A549 (cell line): ENCODE measurements at regions not wholly inside any gene's neighbourhood (a gene's known extent, or its start where the extent isn't known, plus 50 kb on each side); places are given as distances from the start of the nearest gene placed in this dataset.

Experiments used
- ATAC-seq, 2 experiments: fragments of 200-7000 bp in 1 of 2; fragments of >200 bp in 1 of 2; cut with Nextera tagmentation in 1 of 2; cut with Tn5 transposase in 1 of 2; 3 replicates each; pipeline versions ENCODE4 v1.8.0 to v1.9.1; 2018 to 2020; ENCODE audit warnings: mild to moderate bottlenecking in 1 of 2, moderate library complexity in 1 of 2
- CTCF ChIA-PET: fragments of 300-600 bp; sonication (Branson Sonifier 250); formaldehyde crosslinking; extraction: SDS; loops from one replicate; lab custom pipeline; 2021; ENCODE audit warnings: antibody characterized with exemption, inconsistent platforms; lab: Yijun Ruan, JAX
- POLR2A ChIA-PET: fragments of 350-600 bp; formaldehyde crosslinking; extraction: SDS; loops from one replicate; lab custom pipeline; 2021; ENCODE audit warnings: antibody characterized with exemption, inconsistent platforms; lab: Yijun Ruan, JAX
- DNase-seq, 2 experiments: peaks; one replicate each; pipeline versions ENCODE4 v3.0.0 to v3.0.0-alpha.2; 2011 to 2016; ENCODE audit warnings: low read depth in 1 of 2, low spot score in 1 of 2
- FAIRE-seq: peaks from 2 replicates; lab custom pipeline; 2011; peaks lifted over from hg19 to GRCh38; lab: Jason Lieb, UNC
- H3K27ac ChIP-seq, 2 experiments: fragments of >200 bp; sonication (Bioruptor Twin); formaldehyde crosslinking; 3 replicates each; pipeline ENCODE4 v1.5.1; 2016 to 2017
- H3K4me1 ChIP-seq: fragments of >200 bp; sonication (Bioruptor Twin); formaldehyde crosslinking; 3 replicates; pipeline ENCODE4 v1.6.1; 2016
- H3K4me2 ChIP-seq: fragments of >200 bp; sonication (Bioruptor Twin); formaldehyde crosslinking; 3 replicates; pipeline ENCODE4 v1.6.1; 2016
- H3K4me3 ChIP-seq: fragments of >200 bp; sonication (Bioruptor Twin); formaldehyde crosslinking; 3 replicates; pipeline ENCODE4 v1.5.1; 2016
- H3K9me3 ChIP-seq: fragments of >200 bp; sonication (Bioruptor Twin); formaldehyde crosslinking; 3 replicates; pipeline ENCODE4 v1.6.1; 2016
- CBX2 ChIP-seq: fragments of 200-600 bp; sonication (generic); IDR thresholded peaks from 2 replicates; pipeline ENCODE4 v1.6.1; 2016; ENCODE audit warnings: low read depth, mild to moderate bottlenecking, borderline replicate concordance
- CHD2 ChIP-seq: fragments of 150-350 bp; IDR thresholded peaks from 2 replicates; pipeline ENCODE4 v1.6.1; 2014; ENCODE audit warnings: low read length; ENCODE audit not compliant: partially characterized antibody
- CHD4 ChIP-seq: fragments of 200-600 bp; sonication (generic); IDR thresholded peaks from 2 replicates; pipeline ENCODE4 v1.6.1; 2016; ENCODE audit warnings: antibody characterized with exemption, mild to moderate bottlenecking, borderline replicate concordance
- CTCF ChIP-seq: fragments of >200 bp; sonication (Bioruptor Twin); formaldehyde crosslinking; IDR thresholded peaks from 3 replicates; pipeline ENCODE4 v1.5.1; 2016
- FOSL2 ChIP-seq, 2 experiments: fragments of 450-650 bp in 1 of 2; fragments of >200 bp in 1 of 2; sonication (Bioruptor Twin) in 1 of 2; formaldehyde crosslinking; IDR thresholded peaks; 2 replicates each; pipeline versions ENCODE4 v1.5.0 to v1.6.1; 2016 to 2020; ENCODE audit warnings: mild to moderate bottlenecking in 1 of 2, moderate library complexity in 1 of 2
- HDAC2 ChIP-seq: fragments of 200-600 bp; sonication (generic); IDR thresholded peaks from 2 replicates; pipeline ENCODE4 v1.6.1; 2016
- HEYL ChIP-seq: fragments of 250-450 bp; sonication (Bioruptor Pico); IDR thresholded peaks from 2 replicates; pipeline ENCODE4 v1.8.0; 2021; ENCODE audit warnings: mild to moderate bottlenecking, moderate library complexity
- HMGXB4 ChIP-seq: fragments of 250-450 bp; sonication (Bioruptor Pico); IDR thresholded peaks from 2 replicates; pipeline ENCODE4 v1.5.0; 2021; ENCODE audit warnings: mild to moderate bottlenecking, moderate library complexity, borderline replicate concordance
- HOXB13 ChIP-seq: fragments of 250-450 bp; sonication (Bioruptor Pico); IDR thresholded peaks from 2 replicates; pipeline ENCODE4 v1.5.0; 2020; ENCODE audit warnings: low read depth, mild to moderate bottlenecking, moderate library complexity
- HOXB5 ChIP-seq: fragments of 250-450 bp; sonication (Bioruptor Pico); IDR thresholded peaks from 2 replicates; pipeline ENCODE4 v1.5.0; 2020; ENCODE audit warnings: mild to moderate bottlenecking, moderate library complexity
- KDM1A ChIP-seq: fragments of 200-600 bp; sonication (generic); IDR thresholded peaks from 2 replicates; pipeline ENCODE4 v1.6.1; 2016; ENCODE audit warnings: low read depth, mild to moderate bottlenecking
- MAZ ChIP-seq: fragments of 150-350 bp; IDR thresholded peaks from 2 replicates; pipeline ENCODE4 v1.6.1; 2014; ENCODE audit warnings: antibody characterized with exemption, low read depth, low read length, borderline replicate concordance
- MYC ChIP-seq: IDR thresholded peaks from 2 replicates; pipeline ENCODE4 v1.6.1; 2012; ENCODE audit warnings: mild to moderate bottlenecking, inconsistent platforms, low read length, improper control_type of control experiment, borderline replicate concordance
- NR3C1 ChIP-seq: fragments of >200 bp; sonication (Bioruptor Twin); formaldehyde crosslinking; IDR thresholded peaks from 3 replicates; pipeline ENCODE4 v1.6.1; 2017
- RAD21 ChIP-seq, 2 experiments: fragments of >200 bp in 1 of 2; sonication (Bioruptor Twin) in 1 of 2; formaldehyde crosslinking in 1 of 2; IDR thresholded peaks in 1 of 2; conservative IDR thresholded peaks in 1 of 2; 2 replicates in 1 of 2; 3 replicates in 1 of 2; pipeline ENCODE4 v1.6.1; 2012 to 2018; ENCODE audit warnings: inconsistent platforms in 1 of 2
- RFX5 ChIP-seq: fragments of 450-650 bp; IDR thresholded peaks from 2 replicates; pipeline ENCODE4 v1.7.1; 2014; ENCODE audit warnings: antibody characterized with exemption, mild to moderate bottlenecking, moderate library complexity
- RNF2 ChIP-seq: fragments of 200-600 bp; sonication (generic); IDR thresholded peaks from 2 replicates; pipeline ENCODE4 v1.6.1; 2016; ENCODE audit warnings: low read depth, mild to moderate bottlenecking, antibody characterized with exemption, moderate library complexity, borderline replicate concordance
- TP53 ChIP-seq: fragments of 250-450 bp; sonication (Bioruptor Pico); IDR thresholded peaks from 2 replicates; pipeline ENCODE4 v1.5.0; 2021; ENCODE audit warnings: mild to moderate bottlenecking, moderate library complexity
- ZNF302 ChIP-seq: fragments of 250-450 bp; sonication (Bioruptor Pico); IDR thresholded peaks from 2 replicates; pipeline ENCODE4 v1.9.0; 2021; ENCODE audit warnings: inconsistent platforms, mild to moderate bottlenecking, moderate library complexity
- WGBS: methylation state at CpG from one replicate; pipeline ENCODE4 v1.1.6; 2017; ENCODE audit errors: missing lambda C conversion rate; 5-methylcytosine and 5-hydroxymethylcytosine counted together

GRCh38 chr18:78861706-78862105 lies 117.9 kb upstream of the SALL3 start:
- no peaks in the 10 kb centered on the region for H3K4me1 ChIP-seq
- TF ChIP-seq CHD4 (no peak), CTCF (no peak)
- POLR2A ChIA-PET = no interaction called here
- ATAC-seq = no peak
- H3K4me3 ChIP-seq = no peak overlapping the region
- FAIRE-seq = no peak
- no peak overlapping the region for H3K4me2 ChIP-seq
- 29% methylated on average over 7 of the region's 7 CpGs for WGBS
- H3K27ac ChIP-seq = no peak overlapping the region
- DNase-seq = no peak
- CTCF ChIA-PET = no interaction called here
- no peaks in the 10 kb centered on the region for H3K9me3 ChIP-seq

GRCh38 chr18:78862395-78862794 lies 117.2 kb upstream of the SALL3 start:
- no peaks in the 10 kb centered on the region for H3K4me1 ChIP-seq
- H3K4me2 ChIP-seq = no peak overlapping the region
- no peak overlapping the region for H3K27ac ChIP-seq
- WGBS = 67% methylated on average over 6 of the region's 9 CpGs
- H3K4me3 ChIP-seq = no peak overlapping the region
- TF ChIP-seq KDM1A = no peak
- no peak for TF ChIP-seq TP53
- TF ChIP-seq CBX2 = no peak
- TF ChIP-seq FOSL2 (IDR thresholded peaks at IDR 0.05) = no peak
- TF ChIP-seq FOSL2 (CRISPR knock-in tag; IDR thresholded peaks at IDR 0.05) = no peak
- no peak for TF ChIP-seq RFX5
- TF ChIP-seq HOXB13 = no peak
- no peak for TF ChIP-seq MYC
- TF ChIP-seq HMGXB4 (CRISPR knock-in tag) = no peak
- no peak for TF ChIP-seq NR3C1
- TF ChIP-seq HEYL (CRISPR knock-in tag) = no peak
- no peak for TF ChIP-seq HDAC2
- no peak for TF ChIP-seq RAD21 (conservative IDR thresholded peaks at IDR 0.05 in 1 of 2, IDR thresholded peaks at IDR 0.05 in 1 of 2)
- no peak for TF ChIP-seq CHD2
- POLR2A ChIA-PET = no interaction called here
- no peaks in the 10 kb centered on the region for H3K9me3 ChIP-seq
- no peak for ATAC-seq
- no peak for DNase-seq
- FAIRE-seq = no peak
- CTCF ChIA-PET = no interaction called here

DNA sequence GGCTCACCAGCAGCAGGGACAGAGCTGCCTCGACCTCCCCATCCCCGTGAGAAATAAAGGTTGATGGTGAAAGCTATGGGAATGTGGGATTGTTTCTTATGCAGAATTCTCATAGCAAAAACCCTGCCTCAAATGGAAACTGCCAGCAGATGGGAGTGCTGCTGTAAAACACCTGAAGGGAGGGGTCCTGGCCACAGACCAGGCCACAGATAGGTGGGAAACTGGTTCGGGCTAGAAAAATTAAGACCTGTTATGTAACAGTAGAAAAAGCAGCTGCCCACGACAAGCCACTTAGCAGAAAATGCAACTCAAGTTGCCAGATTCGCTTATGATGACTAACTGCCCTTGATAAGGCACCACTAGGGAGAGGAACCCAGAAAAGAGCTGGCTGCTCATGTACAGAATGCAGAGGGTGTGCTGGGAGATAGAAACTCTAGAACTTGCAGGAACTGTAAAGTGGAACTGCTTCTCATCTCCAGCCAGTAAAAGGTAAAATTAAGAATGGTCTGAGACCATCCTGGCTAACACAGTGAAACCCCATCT lies 114.5 kb upstream of the SALL3 start:
- ATAC-seq (no peak), DNase-seq (no peak), FAIRE-seq (no peak)
- 22% methylated on average over 3 of the region's 5 CpGs for WGBS
- Histone ChIP-seq H3K27ac (no peak overlapping the region), H3K4me1 (no peaks in the 10 kb centered on the region), H3K9me3 (no peaks in the 10 kb centered on the region), H3K4me3 (no peak overlapping the region), H3K4me2 (no peak overlapping the region)
- TF ChIP-seq RNF2 (no peak), HOXB5 (CRISPR knock-in tag) (no peak), MAZ (no peak), ZNF302 (no peak), TP53 (no peak)
- POLR2A ChIA-PET = no interaction called here
- CTCF ChIA-PET = interaction anchor here (1.2 kb wide), 1 partner anchor 10 kb away, joined by 8 read pairs; no protein-coding TSS in a partner anchor
